ENCODE measurements at regions not wholly inside any gene's neighbourhood (a gene's known extent, or its start where the extent isn't known, plus 50 kb on each side); places are given as distances from the start of the nearest gene placed in this dataset.

GRCh38 chr7:47713595-47713994, 131.7 kb upstream of the TNS3 start:
- TF ChIP-seq CTCF (IDR thresholded peaks at IDR 0.05) (no peak), POLR2AphosphoS5 (IDR thresholded peaks at IDR 0.05) (no peak)
